GM19025 (cell line): ENCODE measurements at regions not wholly inside any gene's neighbourhood (a gene's known extent, or its start where the extent isn't known, plus 50 kb on each side); places are given as distances from the start of the nearest gene placed in this dataset.
"Not testable (repeated sequence)": the region's sequence is repeated elsewhere in the genome, so short reads cannot be mapped to it uniquely, and the experiment has no call there.

ENCODE experiments used
- ATAC-seq: cut with Tn5 transposase; IDR thresholded peaks from one replicate; pipeline ENCODE4 v1.9.1; 2021; ENCODE audit warnings: mild to moderate bottlenecking, low read depth, moderate library complexity; ENCODE audit not compliant: unreplicated experiment

DNA sequence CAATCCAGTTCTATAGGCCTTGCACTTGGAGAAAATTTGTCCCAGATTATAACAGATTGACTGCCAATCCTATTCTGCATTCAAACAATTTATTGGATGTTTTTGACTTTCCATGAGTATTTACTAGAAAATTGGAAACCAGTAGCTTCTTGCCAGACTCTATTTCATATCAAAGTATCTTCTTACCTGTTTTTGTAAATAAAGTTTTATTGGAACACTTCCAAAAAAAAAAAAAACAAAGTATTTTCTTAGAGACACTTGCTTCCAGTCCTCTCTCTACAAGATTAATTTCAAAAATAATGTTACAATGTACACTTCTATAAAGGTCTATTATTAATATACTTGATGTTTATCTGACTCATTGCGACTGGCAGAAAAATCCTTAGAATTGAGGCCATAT lies 209.2 kb upstream of the PCDH9 start:
- ATAC-seq: no peak

DNA sequence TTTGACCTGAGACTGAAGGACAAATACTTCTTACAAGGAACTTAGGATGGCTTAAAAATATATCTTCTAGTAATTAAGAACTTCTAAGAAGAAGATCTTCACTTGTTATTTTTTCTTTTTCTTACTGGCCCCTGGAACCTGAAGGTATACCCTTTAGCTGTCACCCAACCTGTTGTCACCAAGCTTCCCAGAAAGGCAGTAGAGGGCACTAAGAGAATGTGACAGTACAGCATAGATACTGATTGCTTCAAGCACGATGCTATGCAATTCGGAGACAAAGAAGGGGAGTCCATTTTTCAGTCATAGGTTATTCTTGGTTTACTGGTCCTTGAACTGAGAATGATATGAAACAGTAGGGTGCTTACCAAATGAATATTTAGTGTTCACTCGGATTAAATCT lies 208.3 kb upstream of the PCDH9 start:
- no peak for ATAC-seq

DNA sequence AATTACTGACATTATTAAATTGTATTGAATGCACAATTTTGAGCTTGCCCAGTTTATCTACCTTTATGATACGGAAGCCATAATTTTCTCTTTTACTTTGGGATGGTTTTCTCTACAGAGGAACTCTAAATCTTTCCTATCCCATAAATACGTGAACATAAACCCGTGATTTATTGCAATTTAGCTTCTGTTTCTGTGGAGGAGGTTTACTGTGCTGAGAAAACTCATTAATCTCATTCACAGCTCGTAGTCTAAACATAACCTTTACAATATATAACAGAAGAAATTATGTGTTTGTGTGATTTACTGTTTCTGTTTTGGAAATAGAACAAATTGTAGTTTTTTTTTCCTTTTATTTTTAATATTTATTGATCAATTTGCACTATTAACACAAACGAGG lies 207.1 kb upstream of the PCDH9 start:
- ATAC-seq: no peak

DNA sequence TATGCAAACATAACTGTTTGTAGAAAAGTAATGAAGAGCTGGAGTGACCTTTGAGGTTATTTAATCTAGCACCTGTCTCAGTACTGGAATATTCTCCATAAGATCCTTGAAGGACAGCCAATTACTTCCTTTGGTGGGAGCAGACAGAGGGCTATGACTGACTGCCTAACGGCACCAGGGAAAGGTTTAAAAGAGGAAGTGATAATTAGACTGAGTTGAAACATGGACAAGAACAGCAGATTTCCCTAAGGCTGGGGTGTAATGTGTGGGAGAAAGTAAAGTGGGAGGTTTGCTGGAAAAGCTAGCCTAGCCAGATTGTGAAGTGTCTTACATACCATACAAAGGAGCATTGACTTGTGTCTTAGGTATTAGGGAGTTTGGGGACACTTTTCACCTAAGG lies 191.3 kb upstream of the PCDH9 start:
- no peak for ATAC-seq

DNA sequence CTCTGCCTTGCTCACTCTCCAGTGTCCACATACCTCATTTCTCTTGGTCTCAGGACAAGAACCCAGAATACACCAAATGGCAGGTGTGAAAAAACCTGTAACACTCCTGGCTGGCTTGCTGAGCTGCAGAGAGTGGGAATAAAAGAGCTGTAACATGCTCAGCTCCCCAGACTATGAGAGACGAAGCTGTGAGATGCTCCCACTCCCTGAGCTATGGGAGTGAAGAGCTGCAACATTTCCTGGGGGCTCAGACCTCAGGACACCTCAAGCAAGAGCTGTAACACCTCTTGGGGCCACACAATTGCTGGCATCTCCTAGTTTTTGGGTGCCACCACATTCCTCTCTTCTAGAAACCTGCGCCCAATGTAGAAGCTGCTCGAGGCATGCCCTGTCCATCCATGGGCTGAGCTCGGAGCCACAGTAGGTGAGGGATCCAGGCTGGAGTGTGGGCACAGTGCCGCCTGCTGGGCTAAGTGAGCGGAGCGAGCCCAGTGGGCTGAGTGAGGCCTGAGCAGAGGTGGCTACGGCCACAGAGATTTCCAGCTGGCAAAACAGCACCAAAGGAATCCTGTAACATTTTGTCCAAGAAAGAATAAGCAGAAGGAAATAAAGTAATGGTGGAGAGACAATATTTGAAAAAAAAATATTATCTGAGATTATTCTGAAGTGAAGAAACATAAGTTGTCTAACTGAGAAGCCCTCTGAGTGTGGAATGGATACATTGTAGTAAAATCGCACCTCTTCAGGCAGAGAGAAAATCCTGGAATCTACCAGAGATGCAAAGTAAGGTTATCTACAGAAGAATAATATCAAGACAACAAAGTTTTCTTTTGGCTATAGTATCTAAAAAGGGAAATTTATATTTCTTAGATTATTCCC lies 186.2 kb upstream of the PCDH9 start:
- no peak for ATAC-seq

DNA sequence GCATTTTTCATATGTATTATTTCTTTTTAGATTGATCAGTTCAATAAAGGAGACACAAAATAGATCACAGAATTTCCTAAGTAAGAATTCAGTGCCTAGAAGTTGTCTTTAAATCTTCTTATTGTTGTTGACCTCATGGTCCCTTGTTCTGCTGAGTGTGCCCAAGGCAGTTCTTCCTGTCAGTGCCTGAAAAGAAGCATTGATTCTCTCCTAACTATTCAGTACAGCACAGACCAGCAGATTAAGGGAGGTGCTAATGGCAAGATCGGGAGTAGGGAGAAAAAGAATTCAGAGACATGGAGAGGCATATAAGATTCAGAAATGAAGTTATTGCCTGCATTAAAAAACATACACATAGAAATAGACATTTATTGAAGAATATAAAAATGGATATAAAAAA lies 180.5 kb upstream of the PCDH9 start:
- ATAC-seq: no peak

DNA sequence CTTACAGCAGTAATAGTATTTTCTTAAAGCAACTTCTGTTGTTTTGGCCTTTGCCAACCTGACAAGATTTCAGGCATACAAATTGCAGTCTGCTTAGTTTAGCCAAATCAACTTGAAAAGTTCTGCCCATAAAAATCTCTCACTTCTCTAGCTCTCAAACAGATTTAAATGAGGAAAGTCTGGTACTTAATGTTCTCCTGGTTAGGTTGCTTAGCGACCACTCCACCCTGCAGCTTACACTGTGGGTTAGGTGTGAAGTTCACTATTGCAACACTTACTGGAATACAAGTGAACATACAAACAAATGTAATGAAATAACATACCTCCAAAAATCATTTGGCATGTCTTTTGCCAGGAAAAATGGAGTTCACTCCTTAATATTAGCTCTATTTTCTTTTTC lies 178.7 kb upstream of the PCDH9 start:
- no peak for ATAC-seq

DNA sequence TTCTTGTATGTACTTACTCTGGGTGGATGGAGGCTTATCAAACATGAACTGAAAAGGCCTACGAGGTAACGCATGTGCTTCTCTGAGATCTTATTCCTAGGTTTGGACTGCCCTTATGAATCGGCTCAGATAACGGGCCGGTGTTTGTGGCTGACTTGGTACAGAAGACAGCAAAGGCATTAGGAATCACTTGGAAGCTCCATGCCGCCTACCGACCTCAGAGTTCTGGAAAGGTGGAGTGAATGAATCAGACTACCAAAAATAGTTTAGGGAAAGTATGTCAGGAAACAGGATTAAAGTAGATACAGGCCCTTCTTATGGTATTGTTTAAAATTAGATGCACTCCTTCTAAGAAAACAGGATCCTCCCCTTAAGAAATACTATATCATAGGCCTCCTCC lies 172.4 kb upstream of the PCDH9 start:
- no peak for ATAC-seq

DNA sequence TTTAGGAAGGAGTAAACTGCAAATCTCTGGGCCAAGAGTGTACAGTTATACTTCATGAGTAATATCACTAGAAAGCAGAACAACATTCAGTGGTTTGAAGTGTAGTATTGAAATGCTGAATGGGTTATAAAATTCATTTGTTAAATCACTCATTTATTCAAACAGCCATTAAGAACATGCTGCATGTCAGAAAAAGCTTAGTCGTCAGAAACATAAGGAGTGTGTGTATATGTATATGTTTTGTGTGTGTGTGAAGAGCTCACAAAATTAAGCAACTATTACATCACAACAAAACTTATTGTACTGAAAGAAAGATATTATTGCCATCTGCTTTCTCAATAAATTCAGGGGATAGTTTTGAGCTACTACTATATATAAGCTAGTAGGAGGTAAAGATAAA lies 165.4 kb upstream of the PCDH9 start:
- ATAC-seq: no peak

DNA sequence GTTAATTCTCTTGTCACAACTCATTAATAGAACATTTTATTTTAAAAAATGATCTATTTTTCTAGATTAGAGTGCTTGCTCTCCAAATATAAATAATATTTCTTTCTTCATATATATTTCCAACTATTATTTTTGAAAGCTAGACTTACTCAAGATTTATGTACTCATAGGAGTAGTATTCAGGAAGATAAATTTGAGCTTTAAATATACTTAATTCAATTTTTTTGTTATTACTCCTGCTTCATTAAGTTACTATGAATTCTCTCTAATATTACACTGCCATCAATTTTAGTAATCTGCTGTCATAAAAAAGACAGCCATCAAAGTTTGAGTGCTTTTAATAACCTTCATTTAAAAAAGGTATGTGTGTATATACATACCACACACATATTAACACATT lies 161.9 kb upstream of the PCDH9 start:
- ATAC-seq: no peak

DNA sequence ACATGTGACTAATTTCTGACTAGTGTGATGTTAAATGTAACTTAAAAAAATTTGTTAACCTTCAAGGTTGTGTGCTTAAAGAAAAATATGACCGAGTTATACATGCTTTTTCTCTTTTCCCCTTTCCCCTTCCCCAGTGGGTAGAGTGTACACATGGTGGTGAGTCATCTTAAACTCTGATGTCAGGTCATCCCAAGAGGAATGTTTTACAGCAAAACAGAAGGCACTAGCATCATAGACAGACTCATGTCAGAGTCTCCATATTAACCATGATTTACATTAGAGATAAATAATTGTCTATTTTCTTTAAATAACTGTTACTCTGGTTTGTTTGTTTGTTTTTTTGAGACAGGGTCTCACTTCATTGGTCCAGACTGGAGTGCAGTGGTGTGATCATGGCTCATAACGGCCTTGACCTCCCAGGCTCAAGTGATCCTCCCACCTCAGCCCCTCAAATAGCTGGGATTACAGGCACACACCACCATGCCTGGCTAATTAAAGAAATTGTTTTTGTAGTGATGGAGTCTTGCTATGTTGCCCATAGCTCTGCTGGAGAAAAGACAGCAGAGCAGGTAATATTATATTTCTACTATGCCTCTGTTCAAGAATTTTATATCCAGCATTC lies 160.4 kb upstream of the PCDH9 start:
- ATAC-seq: no peak

DNA sequence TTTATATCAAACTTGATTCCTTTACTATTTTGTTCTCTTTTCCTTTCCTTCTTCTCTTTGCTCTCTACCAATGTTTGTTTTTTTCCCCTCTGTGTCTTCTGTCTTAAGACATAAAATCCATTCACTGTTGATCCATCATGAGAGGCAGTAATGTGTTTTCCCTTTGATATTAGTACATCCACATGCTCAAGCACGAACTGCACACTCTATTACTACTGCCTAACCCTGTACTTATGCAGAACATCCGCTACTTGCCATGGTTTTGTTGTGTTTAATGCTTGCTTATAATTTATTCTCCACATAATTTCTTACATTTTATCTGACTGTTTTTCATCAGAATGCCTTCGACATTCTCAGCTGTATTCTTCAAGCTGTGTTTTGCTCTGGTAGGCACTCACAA lies 159.0 kb upstream of the PCDH9 start:
- no peak for ATAC-seq

DNA sequence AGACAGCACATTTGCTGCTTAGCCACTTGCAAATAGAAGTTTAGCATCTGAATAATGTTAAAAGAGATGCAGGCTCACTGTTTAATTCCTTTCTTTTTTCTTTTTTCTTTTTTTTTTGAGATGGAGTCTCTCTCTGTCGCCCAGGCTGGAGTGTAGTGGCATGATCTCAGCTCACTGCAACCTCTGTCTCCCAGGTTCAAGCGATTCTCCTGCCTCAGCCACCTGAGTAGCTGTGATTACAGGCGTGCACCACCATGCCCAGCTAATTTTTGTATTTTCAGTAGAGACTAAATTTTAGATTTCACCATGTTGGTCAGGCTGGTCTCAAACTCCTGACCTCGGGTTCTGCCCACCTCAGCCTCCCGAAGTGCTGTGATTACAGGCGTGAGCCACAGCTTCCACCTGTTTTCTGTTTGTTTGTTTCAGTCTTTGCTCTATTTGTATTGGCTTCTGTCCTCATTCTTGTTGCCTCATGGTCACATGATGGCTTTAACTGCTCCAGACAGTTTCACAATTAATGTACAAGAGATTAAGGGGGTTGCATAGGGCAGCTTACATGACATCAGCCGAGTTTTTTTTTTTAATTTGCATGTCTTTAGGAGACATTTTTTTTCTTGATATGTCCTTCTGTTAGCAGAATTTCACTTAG lies 153.1 kb upstream of the PCDH9 start:
- not testable (repeated sequence) for ATAC-seq

DNA sequence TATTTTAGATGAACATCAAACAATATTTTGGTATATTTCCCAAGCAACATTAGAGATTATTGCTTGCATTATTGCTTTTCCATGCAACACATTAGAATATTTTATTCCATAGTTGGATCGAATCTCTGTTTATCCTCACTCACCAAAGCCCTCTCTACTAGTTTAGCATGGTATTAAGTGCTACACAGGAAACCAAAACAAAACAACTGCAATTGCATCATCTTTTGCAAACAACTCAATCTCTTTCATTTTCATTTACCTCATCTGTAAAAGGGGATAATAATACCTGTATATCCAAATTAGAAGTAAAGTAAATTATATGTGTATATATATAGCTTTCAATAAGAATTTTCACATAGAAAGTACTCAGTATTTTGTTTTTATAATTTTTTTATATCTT lies 147.8 kb upstream of the PCDH9 start:
- peak; percentile 64 for ATAC-seq

DNA sequence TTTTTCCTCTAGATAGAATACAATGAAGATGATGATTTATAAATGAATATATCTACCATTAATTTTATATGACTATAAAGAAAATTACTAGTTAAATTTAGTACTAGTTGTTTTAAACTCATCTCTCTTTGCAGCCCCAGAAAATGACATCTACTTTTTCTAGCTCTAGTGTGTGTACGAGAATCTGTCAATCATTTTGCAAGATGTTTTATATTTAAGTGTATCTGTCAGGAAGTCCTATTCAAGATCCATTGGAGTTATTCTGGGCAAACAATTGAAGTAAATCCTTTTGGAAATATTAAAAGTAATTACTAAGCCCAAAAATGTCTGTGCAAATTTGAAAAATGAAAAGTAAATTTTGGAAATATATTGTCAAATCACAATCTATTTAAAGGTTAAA lies 144.3 kb upstream of the PCDH9 start:
- ATAC-seq: no peak

DNA sequence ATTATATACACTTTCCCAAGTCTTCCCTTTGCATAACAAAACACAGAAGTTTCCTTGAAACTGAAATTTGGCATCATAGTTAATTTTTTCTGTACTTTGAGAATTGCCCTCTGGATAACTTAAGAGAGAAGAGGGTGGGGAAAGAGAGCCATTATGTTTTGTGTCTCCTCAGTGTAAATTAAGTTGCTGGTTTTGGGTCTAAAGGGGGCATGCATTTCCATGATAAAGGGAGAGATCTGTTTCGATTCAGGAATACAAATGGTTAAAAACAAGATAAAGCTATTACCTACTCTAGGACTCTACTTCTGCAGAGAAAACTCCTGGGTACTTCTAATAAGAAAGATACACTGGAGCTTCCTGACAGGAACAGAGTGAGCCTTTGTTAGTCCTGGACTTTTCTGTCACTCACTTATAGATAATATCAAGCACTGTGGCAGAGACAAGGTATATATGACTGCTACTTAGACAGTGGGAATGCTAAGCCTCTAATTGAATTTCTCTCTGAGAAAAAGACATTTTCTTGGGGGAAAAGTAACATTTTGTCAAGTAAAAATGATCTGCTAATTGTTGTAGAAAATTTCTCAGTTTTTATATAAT lies 142.8 kb upstream of the PCDH9 start:
- no peak for ATAC-seq

DNA sequence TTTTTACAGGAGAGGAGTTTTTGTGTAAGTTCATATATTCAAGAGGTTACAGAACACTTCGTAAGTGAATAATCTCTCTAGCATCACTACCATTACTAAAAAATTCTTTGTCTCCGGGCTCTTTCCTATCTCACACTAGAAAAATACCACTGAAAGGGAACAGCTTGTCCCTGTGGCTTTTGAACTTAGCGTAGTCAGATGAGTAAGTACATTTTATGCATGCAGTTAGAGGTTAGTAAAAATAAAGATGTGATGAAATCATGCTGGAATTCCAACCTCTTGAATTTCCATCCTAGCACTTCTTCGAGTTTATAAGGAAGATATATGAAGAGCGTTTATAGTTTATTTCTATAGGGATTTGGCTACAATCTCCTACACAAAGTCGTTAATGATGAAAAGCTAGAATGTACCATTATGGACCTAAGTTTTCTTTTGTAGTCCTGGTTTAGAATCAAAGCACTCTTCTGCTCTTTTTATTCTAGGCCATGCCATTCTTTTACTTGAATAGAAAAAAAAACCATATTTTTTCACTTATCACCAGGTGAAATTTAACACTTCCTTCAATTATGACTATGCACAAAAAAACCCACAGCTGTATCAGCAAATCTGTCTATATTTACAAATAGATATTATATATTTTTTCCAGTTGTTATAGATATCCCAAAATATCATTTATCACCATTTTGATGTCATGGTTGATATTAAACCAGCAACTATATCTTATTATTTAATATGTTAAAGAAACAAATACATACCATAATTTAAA lies 139.9 kb upstream of the PCDH9 start:
- ATAC-seq: no peak

DNA sequence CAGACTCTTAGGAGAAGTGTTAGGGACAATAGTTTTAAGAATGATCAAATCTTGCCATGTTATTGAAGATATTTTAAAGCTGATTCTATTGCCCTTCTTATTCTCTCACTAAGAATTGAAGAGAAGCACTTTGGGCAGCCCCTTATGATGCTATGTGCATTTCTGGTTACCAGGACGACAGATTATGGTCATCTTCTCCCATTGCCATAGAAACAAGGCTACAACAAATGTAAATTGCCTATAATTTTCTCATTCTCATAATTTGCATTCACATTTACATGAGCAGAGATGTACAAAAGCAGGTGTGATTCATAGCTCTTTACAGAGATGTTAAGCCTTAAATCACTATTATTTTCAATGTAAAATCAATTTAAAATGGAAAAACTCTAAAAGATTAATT lies 137.3 kb upstream of the PCDH9 start:
- no peak for ATAC-seq

DNA sequence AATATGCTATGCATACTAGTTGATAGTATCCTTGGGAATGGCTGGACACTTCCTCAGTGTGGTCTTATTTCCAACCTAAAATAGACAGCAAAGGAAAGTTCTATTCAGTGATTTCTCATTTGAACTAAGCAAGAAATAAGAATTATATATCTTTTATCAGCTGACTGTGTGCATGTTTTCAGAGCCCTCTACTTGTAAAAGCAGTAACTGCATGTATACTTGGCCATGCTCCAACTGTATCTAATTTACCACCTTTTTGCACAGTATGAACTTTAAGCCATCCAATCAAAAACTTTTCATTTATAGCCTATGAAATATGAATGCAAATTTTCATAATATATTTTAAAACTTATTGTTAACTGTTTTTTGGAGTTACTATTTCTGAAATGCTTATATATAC lies 136.4 kb upstream of the PCDH9 start:
- no peak for ATAC-seq

DNA sequence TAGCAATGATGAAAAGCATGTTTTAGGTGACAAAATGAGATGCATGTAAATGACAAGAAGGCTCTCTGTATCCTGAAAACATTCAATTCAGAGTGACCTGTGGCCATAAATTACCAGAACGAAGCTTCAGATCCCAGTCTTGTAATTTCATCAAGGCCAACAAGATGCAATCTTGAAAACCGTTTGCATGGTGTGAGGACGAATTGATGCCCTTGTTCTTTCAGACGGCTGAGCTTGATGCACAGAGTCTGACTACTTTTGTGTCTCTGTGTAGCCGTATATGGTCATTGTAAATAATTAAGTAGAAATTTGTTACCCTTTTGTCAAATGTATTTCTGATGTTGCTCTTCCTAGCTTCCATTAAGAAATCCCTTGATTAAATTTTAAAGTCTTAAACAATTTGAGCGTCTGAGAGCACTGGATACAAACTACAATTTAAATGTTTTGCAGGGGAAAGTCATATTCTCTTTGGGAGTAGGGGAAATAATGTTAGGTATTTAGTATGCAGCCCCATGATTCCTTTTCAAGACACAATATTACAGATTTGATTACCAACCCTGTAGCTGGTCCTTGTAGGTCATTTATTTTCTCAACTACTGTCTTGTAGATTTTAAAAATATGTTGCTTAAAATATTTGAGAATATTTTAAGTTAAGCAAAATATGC lies 125.8 kb upstream of the PCDH9 start:
- ATAC-seq: no peak
